ENCODE measurements at regions not wholly inside any gene's neighbourhood (a gene's known extent, or its start where the extent isn't known, plus 50 kb on each side); places are given as distances from the start of the nearest gene placed in this dataset.
"Not testable (repeated sequence)": the region's sequence is repeated elsewhere in the genome, so short reads cannot be mapped to it uniquely, and the experiment has no call there.

DNA sequence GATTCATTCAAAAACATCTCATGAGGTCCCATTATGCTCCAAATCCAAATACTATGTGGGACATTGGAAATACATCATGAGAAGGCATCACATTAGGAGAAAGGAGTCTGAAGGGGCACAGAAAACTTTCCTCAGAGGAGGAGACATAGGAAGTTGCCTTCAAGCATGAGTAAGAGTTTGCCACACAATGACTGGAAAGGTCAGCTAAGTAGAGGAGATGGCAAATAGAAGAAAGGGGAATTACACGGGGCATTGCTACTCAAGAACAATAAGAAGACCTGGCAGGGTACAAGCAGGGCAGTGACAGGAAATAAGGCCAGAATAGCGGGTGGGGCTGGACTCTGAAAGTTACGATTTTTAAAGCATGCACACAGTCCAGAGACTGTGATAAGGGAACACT lies 231.6 kb downstream of the SPRY2 start:
- DNase-seq (no peak), ATAC-seq (no peak)
- intact Hi-C loops (cut with DNase I, micrococcal nuclease), result no loop called here

DNA sequence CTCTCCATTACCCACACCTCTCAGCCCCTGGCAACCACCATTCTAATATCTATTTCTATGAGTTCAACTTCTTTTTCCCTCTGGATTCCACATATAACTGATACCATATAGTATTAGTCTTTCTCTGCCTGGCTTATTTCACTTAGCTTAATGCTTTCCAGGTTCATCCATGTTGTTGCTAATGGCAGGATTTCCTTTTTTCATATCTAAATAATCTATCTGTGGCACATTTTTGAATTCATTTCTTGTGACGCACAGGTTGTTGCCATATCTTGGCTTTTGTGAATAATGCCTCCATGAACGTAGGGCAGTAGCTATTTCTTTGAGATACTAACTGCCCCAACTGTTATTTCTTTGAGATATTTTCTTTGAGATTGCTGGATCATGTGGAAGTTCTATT lies 235.6 kb downstream of the SPRY2 start:
- DNase-seq, result no peak
- intact Hi-C loops (cut with DNase I, micrococcal nuclease), result no loop called here

DNA sequence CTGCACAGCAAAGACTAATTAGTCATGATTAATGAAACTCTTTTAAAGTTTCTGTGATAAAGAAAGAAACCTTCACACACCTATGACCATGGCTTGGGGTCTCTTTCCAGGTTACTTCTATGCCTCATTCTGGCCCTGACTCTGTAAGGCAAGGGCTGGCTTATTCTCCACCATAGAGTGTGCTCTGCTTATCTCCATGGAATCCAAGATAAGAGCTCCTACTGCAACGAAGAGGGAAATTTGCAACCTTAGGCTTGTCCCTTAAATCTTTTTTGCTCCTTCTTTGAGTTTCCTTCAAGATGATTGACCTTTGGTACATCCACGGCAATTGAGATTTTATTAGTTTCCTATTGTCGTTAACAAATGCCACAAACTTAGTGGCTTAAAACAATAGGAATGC lies 239.9 kb downstream of the SPRY2 start:
- intact Hi-C loops (cut with DNase I, micrococcal nuclease), result no loop called here
- no peak for DNase-seq
- ATAC-seq, result peak; percentile 85

More for the DNA sequence above, 235.6 kb downstream of the SPRY2 start:
- no peak for ATAC-seq

DNA sequence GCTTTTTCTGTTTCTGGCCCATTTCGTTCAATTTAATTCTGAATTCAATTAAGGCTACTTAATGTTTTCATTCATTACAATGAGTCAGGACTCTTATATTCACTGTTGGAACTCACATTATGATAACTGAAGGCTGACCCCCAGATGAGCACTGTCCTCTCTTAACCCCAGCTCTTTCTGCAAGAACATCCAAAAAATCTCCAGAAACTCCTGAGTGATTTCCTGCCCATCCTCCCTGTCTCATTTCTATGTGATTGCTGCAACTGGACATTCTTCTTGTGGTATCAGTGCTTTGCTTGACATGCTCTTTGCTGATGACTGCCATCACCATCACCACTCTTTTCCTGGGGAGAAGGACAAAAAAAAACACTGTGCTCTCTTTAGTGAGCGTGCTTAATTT lies 240.3 kb downstream of the SPRY2 start:
- no peak for ATAC-seq
- DNase-seq, result no peak
- intact Hi-C loops (cut with DNase I, micrococcal nuclease), result no loop called here

DNA sequence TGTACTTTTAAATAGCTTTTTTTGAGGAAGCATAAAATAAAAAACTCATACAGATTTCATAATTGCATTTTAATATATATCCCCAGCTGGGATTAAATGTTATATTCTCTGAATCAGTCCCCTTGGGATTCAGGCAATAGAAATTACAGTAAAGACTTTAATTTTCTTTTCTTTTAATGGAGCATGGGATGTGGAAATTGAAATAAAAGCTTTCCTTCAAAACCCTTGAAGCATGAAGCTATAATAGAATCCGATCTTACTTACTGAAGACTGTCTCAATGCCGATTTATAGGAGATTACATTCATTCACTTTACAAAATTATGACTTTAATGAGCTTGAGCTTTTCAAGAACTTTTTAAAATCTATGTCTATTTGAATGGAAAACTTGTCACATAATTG lies 243.4 kb downstream of the SPRY2 start:
- DNase-seq (no peak), ATAC-seq (no peak)
- intact Hi-C loops (cut with DNase I, micrococcal nuclease), result no loop called here

DNA sequence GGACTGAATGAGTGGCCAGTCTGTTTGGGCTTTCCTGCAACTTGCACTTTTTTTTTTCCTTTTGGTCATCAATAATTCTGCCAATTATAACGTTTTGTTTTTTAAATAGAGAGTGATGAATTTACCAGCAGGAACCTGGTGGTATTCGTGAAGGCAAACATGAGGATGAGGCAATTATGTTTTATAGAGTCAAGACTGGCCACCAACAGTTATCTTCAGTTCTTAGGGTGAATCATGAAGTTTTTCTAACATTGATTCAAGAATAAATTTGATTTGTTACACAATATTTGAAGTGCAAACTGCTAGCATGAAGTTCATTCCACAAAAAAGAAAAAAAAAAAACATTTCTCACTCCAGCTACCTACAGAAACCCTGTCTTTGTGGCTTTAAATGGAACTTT lies 244.5 kb downstream of the SPRY2 start:
- no peak for ATAC-seq
- no peak for DNase-seq
- intact Hi-C loops (cut with DNase I, micrococcal nuclease), result no loop called here

DNA sequence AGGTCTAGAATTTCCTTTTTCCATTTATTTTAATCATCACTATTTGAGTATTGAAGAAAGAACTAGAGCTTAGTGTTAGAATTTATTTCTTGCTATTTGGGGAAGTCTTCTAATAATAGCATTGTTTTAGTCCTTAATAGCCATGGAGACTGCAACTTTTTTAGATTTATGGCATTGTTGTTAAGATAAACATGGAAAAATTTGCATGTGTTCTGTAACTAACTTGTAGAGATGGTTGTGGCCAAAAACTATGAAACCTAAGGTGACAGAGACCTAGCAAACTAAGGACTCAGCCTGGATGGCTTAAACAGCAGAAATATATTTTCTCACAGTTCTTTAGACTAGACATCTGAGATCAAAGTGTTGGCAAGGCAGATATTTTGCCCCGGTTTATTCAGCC lies 246.4 kb downstream of the SPRY2 start:
- intact Hi-C loops (cut with DNase I, micrococcal nuclease), result no loop called here
- DNase-seq (no peak), ATAC-seq (no peak)

DNA sequence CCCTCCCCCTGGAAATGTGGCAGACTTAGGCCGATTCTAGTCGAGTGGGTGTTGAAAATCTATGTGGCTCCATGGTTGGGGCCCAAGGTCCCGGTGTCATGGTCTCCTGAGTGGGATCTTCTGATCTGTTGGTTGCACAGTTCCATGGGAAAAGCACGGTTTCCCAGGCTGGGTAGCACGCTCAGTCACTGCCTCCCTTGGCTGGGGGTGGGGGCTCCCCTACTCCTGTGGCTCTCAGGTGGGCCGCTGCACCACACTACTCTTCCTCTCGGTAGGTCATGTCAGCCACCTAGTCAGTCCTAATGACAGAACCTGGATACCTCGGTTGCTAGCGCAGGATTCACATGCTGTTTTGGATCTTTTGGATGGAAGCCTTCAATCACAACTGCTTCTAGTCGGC lies 247.0 kb downstream of the SPRY2 start:
- DNase-seq (no peak), ATAC-seq (no peak)
- intact Hi-C loops (cut with DNase I, micrococcal nuclease), result no loop called here

DNA sequence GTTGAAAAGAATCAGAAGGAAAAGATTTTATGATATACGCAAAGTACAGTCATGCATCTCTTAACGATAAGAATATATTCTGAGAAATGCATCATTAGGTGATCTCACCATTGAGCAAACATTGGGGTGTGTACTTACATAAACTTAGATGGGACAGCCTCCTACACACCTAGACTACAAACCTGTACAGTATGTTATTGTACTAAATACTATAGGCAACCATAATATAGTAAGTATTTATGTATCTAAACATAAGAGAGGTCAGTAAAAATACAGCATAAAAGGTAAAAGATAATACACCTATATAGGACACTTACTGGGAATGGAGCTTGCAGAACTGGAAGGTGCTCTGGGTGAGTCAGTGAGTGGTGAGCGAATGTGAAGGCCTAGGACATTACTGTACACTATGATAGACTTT lies 254.6 kb downstream of the SPRY2 start:
- peak; percentile 26 to 48 for DNase-seq
- intact Hi-C loops (cut with DNase I, micrococcal nuclease), result no loop called here
- peak; percentile 98 for ATAC-seq

DNA sequence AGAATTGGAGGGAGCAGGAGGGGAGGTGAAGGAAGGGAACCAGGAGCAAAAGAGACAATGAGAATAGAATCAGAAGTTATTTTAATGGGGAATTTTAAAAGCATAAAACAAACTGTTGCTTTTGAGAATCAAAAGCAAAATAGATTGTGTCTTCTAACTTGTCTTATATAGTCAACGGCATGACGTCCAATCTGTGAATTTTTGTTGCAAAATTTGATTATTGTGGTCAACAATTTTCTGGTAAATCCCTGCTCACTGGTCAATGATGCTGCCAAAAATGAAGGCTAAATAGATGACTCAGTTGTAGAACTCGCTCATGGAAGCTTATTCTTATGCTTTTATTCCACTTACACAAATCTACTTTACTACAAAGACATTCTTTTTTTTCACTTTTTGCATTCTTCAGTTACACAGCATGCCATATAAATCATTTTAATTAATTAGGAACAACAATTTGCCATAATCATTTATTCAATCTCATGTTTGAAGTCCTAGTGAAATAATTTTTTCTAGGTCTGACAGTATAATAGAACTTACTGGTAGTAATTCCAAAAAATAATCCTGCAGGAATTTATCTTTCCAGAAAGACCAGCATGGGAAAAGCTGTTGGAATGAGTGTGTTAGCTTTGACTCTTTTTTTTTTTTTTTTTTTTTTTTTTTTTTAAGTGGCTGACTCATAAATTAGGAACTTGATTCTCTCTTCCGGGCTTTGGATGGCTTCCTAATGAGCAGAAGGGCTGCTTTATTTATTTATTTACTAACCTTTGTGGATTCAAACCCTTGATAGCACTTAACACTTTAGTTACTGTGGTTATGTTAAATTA lies 256.9 kb downstream of the SPRY2 start:
- ATAC-seq, result no peak
- DNase-seq, result no peak
- intact Hi-C loops (cut with DNase I, micrococcal nuclease), result no loop called here

DNA sequence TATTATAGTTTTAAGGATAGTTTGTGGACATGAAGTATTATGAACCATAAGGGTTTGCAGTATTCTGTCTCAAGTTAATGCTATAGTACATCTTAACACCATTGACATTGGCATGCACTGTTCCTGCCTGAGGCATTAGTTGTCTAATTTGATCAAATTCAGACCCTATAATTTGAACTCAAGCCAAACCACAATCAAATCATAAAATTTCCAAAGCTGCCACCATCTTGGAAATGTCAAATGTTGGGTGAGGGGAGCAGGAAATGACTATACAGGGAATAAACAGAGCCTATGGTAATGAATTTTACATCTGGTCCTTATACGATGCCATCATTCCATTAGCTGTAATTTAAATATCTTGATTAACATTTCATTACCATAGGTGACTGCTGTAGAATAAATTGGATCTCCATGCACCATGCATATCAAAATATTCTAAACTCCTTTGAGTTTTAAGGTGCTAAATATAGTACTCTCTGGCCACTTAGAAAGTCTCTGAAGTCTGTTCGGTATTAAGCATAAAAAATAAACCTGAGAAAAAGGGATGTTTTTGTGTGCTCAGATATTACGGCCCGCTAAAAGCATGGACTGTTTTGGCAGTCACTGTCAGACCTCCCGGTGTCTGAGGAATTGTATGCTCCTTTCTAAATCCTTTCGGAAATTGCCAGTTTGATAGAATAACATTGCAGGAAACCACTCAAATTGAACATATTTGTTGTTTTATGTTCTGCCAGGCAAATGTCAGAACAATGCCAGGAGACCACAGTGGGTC lies 257.7 kb downstream of the SPRY2 start:
- DNase-seq (no peak), ATAC-seq (no peak)
- intact Hi-C loops (cut with DNase I, micrococcal nuclease), result no loop called here

DNA sequence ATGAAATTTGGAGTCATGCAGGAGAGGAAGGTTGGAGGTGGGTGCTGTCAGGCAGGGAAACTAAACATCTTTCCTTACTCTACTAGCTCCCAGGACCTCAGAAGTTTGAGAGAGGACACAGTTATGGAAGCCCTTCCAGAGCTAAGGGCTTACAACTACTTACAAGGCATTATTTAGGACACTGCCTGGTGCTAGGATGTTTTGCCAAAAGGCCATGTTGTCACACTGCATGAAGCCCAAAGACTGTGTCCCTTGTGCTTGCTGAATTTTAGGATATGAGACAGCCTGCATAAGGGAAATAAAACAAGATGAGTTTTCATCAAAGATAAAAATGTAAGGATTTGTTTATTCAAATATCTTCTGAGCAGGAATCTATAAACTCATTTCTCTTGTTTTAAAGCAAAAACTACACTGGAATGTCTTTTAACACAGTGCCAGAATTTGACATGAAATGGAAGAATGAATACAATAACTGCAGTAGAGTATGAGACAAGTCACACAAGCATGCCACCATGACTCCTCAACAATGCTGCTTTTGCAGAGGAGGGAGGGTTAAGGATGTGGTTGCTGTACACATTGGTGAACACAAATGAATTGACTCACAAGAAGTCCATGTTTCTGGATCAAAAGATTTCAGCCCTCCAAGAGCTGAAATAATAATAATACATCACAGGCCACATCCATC lies 258.4 kb downstream of the SPRY2 start:
- no peak for ATAC-seq
- DNase-seq, result no peak
- intact Hi-C loops (cut with DNase I, micrococcal nuclease), result no loop called here

DNA sequence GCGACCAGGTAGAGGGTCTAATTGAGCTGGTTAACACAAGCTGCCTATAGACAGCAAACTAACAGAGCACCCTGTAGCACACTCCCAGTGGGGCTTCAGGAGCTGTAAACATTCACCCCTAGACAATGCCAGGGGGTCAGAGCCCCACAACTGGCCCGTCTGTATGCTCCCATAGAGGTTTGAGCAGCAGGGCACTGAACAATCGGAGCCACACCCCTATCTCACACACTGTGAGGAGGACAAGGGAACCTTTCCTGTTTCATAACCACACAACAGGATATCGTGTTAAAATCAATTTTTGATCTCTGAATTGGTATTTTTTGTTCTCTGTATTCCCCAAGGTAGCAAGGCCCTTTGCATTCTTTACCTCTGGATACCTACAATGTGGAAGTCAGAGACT lies 266.1 kb downstream of the SPRY2 start:
- DNase-seq (no peak), ATAC-seq (peak; percentile 51)
- intact Hi-C loops (cut with DNase I, micrococcal nuclease), result no loop called here

DNA sequence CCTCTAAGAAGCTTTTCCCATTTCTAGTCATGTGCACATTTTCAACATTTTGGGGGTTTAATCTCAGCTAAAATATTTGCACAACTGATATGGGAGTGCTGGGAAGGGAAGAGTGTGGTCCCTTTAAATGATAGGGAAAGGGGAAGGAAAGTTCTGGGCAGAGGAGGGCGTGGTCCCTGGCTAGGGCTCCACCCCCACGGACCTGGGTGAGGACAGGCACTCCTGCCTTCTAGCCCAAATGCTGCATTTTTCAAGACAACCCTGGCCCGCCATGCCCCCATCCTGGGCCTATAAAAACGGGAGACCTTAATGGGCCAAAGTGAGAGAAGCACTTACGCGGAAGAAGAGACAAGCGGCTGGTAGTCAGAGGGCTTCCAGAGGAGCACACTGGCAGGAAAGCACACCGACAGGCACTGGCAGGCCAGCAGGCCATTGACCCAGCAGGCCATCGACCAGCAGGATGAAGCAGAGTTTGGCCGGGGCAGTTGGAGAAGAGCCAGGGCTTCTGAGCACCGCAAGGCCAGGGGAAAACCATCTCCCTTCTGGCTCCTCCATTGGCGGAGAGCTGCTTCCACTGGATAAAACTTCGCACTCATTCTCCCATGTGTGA lies 266.7 kb downstream of the SPRY2 start:
- intact Hi-C loops (cut with DNase I, micrococcal nuclease), result no loop called here
- DNase-seq (no peak), ATAC-seq (no peak)

DNA sequence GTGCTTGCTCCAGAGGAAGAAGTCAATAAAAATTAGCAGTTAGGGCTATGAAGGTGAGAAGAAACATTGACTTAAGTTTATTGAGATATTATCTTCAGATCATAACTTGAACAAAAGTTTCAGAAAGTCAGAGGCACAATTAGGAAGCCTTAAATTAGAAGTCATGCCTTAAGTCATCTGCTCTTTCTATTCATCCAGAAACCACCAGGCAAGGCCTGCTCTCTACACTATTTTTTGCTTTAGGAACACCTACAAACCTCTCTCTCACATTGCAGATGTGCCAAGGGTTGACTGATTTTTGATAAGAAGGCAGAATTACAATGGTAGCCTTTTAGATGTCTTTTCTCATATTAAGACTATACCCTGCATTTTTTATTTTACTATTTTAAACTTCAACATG lies 268.7 kb downstream of the SPRY2 start:
- ATAC-seq (no peak), DNase-seq (no peak)
- intact Hi-C loops (cut with DNase I, micrococcal nuclease), result no loop called here

DNA sequence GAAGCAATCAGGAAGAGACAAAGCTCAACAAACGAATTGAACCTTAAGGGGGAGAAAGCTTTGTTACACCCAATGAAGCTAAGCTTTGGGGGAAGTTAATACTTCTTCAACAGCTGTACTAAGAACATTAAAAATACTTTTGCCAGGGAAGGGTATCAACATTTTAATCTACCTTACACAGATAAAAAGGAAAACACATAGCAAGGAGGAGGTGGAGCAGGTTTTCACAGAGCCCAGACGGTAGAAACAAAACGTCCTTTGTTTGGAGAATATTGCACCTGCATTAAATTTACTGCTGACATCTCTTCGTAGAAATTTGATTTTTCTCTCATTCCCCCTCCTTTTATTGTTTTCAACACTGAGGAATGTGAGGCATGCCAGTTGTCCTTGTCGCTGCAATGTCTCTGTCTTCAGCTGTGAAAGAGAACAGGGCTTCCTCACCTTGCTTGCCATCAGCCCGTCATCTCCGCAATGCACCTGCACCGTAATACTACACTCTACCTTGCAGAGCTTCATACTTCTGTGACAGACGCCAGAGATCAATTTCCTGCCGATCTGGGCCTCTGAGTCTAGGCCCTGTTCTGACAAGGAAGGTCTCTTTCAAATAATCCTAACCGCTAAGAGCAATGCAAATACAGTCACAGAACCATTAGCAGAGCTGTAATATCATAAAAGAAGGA lies 270.8 kb downstream of the SPRY2 start:
- DNase-seq (peak in 1 of 2 donors; percentile 35), ATAC-seq (peak; percentile 88)
- intact Hi-C loops (cut with DNase I, micrococcal nuclease), result no loop called here

DNA sequence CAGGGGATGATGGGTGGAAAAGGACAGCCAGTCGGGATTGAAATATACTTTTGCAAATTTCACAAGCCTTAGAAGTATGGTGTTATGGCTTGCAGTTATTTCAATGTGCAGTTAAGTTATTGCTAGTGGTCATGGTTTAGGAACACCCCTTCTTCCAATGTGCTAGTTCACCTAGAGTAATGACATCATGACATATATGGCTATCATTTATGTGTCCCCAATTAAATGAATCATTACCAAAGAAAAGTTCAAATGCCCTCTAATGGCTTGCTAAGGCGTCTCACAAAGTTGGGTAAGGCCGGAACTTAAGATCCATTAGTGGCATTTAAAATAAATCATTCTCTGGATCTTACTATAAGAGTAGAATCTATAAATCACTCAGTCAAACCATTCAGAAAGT lies 271.6 kb downstream of the SPRY2 start:
- intact Hi-C loops (cut with DNase I, micrococcal nuclease), result no loop called here
- DNase-seq, result no peak
- ATAC-seq, result no peak

DNA sequence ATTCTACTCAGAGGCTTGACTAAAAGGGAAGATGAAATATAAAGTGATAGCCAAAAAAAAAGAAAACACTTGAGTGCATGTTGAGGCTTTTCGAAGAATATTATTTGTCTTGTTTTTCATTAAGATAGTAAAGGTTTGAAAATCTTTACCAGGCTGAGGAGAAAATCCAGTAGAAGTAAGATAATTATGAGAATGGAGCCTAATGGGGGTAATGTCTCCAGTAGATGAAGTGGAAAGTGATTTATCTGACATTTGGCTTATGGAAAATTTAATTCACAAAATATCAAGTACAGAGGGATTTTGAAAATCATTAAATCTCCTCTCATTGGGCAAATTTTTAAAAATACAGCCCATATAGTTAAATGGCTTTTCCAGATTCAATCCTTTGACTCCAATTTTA lies 274.9 kb downstream of the SPRY2 start:
- intact Hi-C loops (cut with DNase I, micrococcal nuclease), result no loop called here
- ATAC-seq, result no peak
- DNase-seq, result no peak

DNA sequence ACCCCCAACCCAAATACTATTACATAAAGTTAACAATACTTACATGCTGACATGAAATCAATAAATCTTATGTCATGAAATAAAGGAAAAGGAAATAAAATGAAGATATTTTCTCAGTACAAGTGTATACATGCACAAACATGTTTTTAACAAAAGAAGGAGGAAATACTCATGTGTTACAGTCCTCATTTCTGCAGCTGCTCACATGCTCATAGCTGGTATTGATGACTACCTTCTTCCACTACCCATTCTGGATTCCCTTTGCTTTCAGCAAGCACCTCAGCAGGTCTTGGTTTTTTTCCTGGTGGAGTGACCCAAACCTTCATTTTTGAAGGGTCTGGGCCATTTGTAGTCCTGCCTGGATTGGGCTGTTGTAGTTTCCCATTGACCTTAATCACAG lies 278.5 kb downstream of the SPRY2 start:
- DNase-seq; intact Hi-C loops (cut with DNase I, micrococcal nuclease); ATAC-seq: not testable (repeated sequence)
